HepG2 (cell line): ENCODE measurements at regions not wholly inside any gene's neighbourhood (a gene's known extent, or its start where the extent isn't known, plus 50 kb on each side); places are given as distances from the start of the nearest gene placed in this dataset.

Source experiments
- ATAC-seq: fragments of 200-7000 bp; cut with Tn5 transposase; 3 replicates; pipeline ENCODE4 v1.9.1; 2020; ENCODE audit warnings: mild to moderate bottlenecking, moderate library complexity
- BruUV-seq: library from RNA; stranded (reverse); fragments of 400-500 nt; replicated peaks from 2 replicates; lab custom pipeline; 2021; lab: Mats Ljungman, UMichigan
- CTCF ChIA-PET: fragments of 300-600 bp; formaldehyde crosslinking; extraction: SDS; loops from one replicate; lab custom pipeline; 2021; ENCODE audit warnings: low total read pairs, inconsistent platforms, low intra/inter-chr PET ratio; lab: Yijun Ruan, JAX
- POLR2A ChIA-PET: fragments of 350-600 bp; sonication (Branson Sonifier 250); formaldehyde crosslinking; loops from one replicate; lab custom pipeline; 2020; ENCODE audit warnings: antibody characterized with exemption, inconsistent platforms; lab: Yijun Ruan, JAX
- DNase-seq: peaks from one replicate; pipeline ENCODE4 v3.0.0-alpha.2; 2015; ENCODE audit warnings: low spot score
- FAIRE-seq: peaks from 3 replicates; lab custom pipeline; 2011; peaks lifted over from hg19 to GRCh38; lab: Jason Lieb, UNC
- H2AFZ ChIP-seq: one replicate; pipeline ENCODE4 v1.6.1; 2011; ENCODE audit warnings: low read length, inconsistent platforms
- H3K27ac ChIP-seq: fragments of 300-600 bp; 3 replicates; pipeline ENCODE4 v1.8.0; 2011; ENCODE audit warnings: mixed run types, mild to moderate bottlenecking, mixed read lengths, low read length, inconsistent platforms; ENCODE audit not compliant: insufficient read depth; ENCODE audit errors: extremely low read length
- H3K27me3 ChIP-seq, 2 experiments: fragments of 200-600 bp in 1 of 2; 2 replicates in 1 of 2; 3 replicates in 1 of 2; pipeline versions ENCODE4 v1.6.0 to v1.8.0; 2011; ENCODE audit warnings: low read length in 2 of 2, mild to moderate bottlenecking in 2 of 2, moderate library complexity in 2 of 2, inconsistent platforms in 1 of 2; ENCODE audit not compliant: insufficient read depth in 2 of 2, control insufficient read depth in 1 of 2
- H3K36me3 ChIP-seq, 2 experiments: fragments of 200-600 bp in 1 of 2; replicated peaks in 1 of 2; 2 replicates in 1 of 2; 3 replicates in 1 of 2; pipeline versions ENCODE4 v1.5.1 to v1.8.0; 2011; ENCODE audit warnings: low read length in 2 of 2, inconsistent platforms in 1 of 2; ENCODE audit not compliant: insufficient read depth in 2 of 2, control insufficient read depth in 1 of 2
- H3K4me1 ChIP-seq: 2 replicates; pipeline ENCODE4 v1.5.1; 2012; ENCODE audit warnings: low read length, inconsistent platforms; ENCODE audit not compliant: insufficient read depth
- H3K4me2 ChIP-seq: 2 replicates; pipeline ENCODE4 v1.6.0; 2011; ENCODE audit warnings: low read depth, low read length, inconsistent platforms
- H3K4me3 ChIP-seq, 3 experiments: fragments of 200-600 bp in 1 of 3; sonication (generic), shearing (Covaris generic) in 1 of 3; replicated peaks in 1 of 3; 2 replicates each; pipeline ENCODE4 v1.5.1; 2011 to 2016; ENCODE audit warnings: low read length in 3 of 3, inconsistent platforms in 2 of 3, low read depth in 2 of 3, mild to moderate bottlenecking in 2 of 3, control low read depth in 1 of 3, mixed read lengths in 1 of 3; ENCODE audit not compliant: insufficient read depth in 1 of 3
- H3K79me2 ChIP-seq: one replicate; pipeline ENCODE4 v1.6.1; 2011; ENCODE audit warnings: low read length, inconsistent platforms; ENCODE audit not compliant: insufficient read depth
- H3K9ac ChIP-seq: 2 replicates; pipeline ENCODE4 v1.6.0; 2011; ENCODE audit warnings: mild to moderate bottlenecking, low read depth, low read length, inconsistent platforms; ENCODE audit not compliant: insufficient read depth
- H3K9me3 ChIP-seq: 2 replicates; pipeline ENCODE4 v1.5.1; 2012; ENCODE audit warnings: mild to moderate bottlenecking, low read length
- H4K20me1 ChIP-seq: 2 replicates; pipeline ENCODE4 v1.6.0; 2011; ENCODE audit warnings: inconsistent platforms, mild to moderate bottlenecking, low read length, moderate library complexity; ENCODE audit not compliant: insufficient read depth
- ADNP ChIP-seq: sonication (generic); formaldehyde crosslinking; IDR thresholded peaks from 2 replicates; pipeline ENCODE4 v1.4.0; 2020; ENCODE audit warnings: missing genetic modification reagents
- BORCS8-MEF2B ChIP-seq: sonication (generic); formaldehyde crosslinking; IDR thresholded peaks from 2 replicates; pipeline ENCODE4 v1.8.0; 2022; ENCODE audit warnings: mild to moderate bottlenecking, missing genetic modification reagents
- ETV6 ChIP-seq: sonication (generic); formaldehyde crosslinking; conservative IDR thresholded peaks from 2 replicates; pipeline ENCODE4 v1.4.0; 2020; ENCODE audit warnings: missing genetic modification reagents
- SALL1 ChIP-seq: sonication (generic); formaldehyde crosslinking; IDR thresholded peaks from 2 replicates; pipeline ENCODE4 v1.8.0; 2022; ENCODE audit warnings: mild to moderate bottlenecking, missing genetic modification reagents
- WGBS: methylation state at CpG from one replicate; pipeline ENCODE4 v1.1.6; 2017; ENCODE audit warnings: low lambda C conversion rate; 5-methylcytosine and 5-hydroxymethylcytosine counted together
- in situ Hi-C: cut with HindIII; loops from 2 replicates; pipeline ENCODE4 v1.10.0; 2017; ENCODE audit warnings: low pct_unique_long_range_greater_than_20kb; ENCODE audit not compliant: extremely low pct_ligation_motif_present
- intact Hi-C: fragments of 100-400 bp; cut with micrococcal nuclease; formaldehyde crosslinking; loops from one replicate; pipeline ENCODE4 v1.10.0; 2022; ENCODE audit not compliant: unreplicated experiment
- TF ChIP-seq, protein P1 (sequence below): sonication (generic); formaldehyde crosslinking; IDR thresholded peaks from 2 replicates; pipeline ENCODE4 v1.8.1; 2023; ENCODE audit warnings: mild to moderate bottlenecking, missing genetic modification reagents
- TF ChIP-seq, protein P2 (sequence below): sonication (generic); formaldehyde crosslinking; IDR thresholded peaks from 2 replicates; pipeline ENCODE4 v1.5.0; 2020; ENCODE audit warnings: missing genetic modification reagents
- TF ChIP-seq, protein P3 (sequence below): sonication (generic); formaldehyde crosslinking; IDR thresholded peaks from one replicate; pipeline ENCODE4 v1.5.1; 2020; ENCODE audit warnings: mild to moderate bottlenecking, missing genetic modification reagents; ENCODE audit errors: not compliant biosample characterization

DNA sequence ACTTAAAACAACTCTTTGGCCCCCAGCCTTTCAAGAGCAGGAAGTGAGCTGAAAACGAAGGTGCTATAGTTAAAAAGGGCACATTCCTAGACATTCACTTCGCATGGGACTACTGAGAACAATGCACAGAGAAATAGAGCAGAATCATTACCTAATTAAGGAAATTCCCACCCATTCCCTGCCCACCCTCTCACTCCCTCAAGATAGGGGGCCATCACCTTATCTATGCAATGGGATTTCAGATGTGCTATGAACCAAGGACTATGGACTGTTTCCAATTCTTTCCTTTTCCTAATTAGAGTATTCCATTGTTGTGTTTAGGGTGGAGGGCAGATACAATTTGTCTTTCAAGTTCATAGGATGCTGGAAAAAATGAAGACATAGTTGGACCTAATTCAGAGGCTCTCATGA, 476.8 kb downstream of the CETN3 start:
- Histone ChIP-seq H3K79me2 (no peaks in the 10 kb centered on the region), H3K9me3 (peaks cover 4% of the 10 kb centered on the region; the same call in 1 of the 2 replicates), H3K36me3 (no peaks in the 10 kb centered on the region), H3K4me1 (no peaks in the 10 kb centered on the region), H3K27ac (no peak overlapping the region), H3K27me3 (no peaks in the 10 kb centered on the region), H3K4me3 (no peak overlapping the region), H2AFZ (no peak overlapping the region), H4K20me1 (no peaks in the 10 kb centered on the region), H3K4me2 (no peak overlapping the region), H3K9ac (no peak overlapping the region)
- no peak for DNase-seq
- ChIA-PET POLR2A (no interaction called here), CTCF (no interaction called here)
- FAIRE-seq: no peak
- no TSS peak for BruUV-seq
- in situ Hi-C loops (no loop called here), intact Hi-C loops (no loop called here)
- WGBS: 0% methylated on average over 2 of the region's 2 CpGs
- TF ChIP-seq SALL1 (CRISPR knock-in tag) (no peak), ETV6 (CRISPR knock-in tag) (no peak), BORCS8-MEF2B (CRISPR knock-in tag) (no peak), ADNP (CRISPR knock-in tag) (no peak)
- TF ChIP-seq, protein P1, sequence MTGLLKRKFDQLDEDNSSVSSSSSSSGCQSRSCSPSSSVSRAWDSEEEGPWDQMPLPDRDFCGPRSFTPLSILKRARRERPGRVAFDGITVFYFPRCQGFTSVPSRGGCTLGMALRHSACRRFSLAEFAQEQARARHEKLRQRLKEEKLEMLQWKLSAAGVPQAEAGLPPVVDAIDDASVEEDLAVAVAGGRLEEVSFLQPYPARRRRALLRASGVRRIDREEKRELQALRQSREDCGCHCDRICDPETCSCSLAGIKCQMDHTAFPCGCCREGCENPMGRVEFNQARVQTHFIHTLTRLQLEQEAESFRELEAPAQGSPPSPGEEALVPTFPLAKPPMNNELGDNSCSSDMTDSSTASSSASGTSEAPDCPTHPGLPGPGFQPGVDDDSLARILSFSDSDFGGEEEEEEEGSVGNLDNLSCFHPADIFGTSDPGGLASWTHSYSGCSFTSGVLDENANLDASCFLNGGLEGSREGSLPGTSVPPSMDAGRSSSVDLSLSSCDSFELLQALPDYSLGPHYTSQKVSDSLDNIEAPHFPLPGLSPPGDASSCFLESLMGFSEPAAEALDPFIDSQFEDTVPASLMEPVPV (CRISPR knock-in tag): no peak
- TF ChIP-seq, protein P2, sequence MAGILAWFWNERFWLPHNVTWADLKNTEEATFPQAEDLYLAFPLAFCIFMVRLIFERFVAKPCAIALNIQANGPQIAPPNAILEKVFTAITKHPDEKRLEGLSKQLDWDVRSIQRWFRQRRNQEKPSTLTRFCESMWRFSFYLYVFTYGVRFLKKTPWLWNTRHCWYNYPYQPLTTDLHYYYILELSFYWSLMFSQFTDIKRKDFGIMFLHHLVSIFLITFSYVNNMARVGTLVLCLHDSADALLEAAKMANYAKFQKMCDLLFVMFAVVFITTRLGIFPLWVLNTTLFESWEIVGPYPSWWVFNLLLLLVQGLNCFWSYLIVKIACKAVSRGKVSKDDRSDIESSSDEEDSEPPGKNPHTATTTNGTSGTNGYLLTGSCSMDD (CRISPR knock-in tag): no peak
- TF ChIP-seq, protein P3, sequence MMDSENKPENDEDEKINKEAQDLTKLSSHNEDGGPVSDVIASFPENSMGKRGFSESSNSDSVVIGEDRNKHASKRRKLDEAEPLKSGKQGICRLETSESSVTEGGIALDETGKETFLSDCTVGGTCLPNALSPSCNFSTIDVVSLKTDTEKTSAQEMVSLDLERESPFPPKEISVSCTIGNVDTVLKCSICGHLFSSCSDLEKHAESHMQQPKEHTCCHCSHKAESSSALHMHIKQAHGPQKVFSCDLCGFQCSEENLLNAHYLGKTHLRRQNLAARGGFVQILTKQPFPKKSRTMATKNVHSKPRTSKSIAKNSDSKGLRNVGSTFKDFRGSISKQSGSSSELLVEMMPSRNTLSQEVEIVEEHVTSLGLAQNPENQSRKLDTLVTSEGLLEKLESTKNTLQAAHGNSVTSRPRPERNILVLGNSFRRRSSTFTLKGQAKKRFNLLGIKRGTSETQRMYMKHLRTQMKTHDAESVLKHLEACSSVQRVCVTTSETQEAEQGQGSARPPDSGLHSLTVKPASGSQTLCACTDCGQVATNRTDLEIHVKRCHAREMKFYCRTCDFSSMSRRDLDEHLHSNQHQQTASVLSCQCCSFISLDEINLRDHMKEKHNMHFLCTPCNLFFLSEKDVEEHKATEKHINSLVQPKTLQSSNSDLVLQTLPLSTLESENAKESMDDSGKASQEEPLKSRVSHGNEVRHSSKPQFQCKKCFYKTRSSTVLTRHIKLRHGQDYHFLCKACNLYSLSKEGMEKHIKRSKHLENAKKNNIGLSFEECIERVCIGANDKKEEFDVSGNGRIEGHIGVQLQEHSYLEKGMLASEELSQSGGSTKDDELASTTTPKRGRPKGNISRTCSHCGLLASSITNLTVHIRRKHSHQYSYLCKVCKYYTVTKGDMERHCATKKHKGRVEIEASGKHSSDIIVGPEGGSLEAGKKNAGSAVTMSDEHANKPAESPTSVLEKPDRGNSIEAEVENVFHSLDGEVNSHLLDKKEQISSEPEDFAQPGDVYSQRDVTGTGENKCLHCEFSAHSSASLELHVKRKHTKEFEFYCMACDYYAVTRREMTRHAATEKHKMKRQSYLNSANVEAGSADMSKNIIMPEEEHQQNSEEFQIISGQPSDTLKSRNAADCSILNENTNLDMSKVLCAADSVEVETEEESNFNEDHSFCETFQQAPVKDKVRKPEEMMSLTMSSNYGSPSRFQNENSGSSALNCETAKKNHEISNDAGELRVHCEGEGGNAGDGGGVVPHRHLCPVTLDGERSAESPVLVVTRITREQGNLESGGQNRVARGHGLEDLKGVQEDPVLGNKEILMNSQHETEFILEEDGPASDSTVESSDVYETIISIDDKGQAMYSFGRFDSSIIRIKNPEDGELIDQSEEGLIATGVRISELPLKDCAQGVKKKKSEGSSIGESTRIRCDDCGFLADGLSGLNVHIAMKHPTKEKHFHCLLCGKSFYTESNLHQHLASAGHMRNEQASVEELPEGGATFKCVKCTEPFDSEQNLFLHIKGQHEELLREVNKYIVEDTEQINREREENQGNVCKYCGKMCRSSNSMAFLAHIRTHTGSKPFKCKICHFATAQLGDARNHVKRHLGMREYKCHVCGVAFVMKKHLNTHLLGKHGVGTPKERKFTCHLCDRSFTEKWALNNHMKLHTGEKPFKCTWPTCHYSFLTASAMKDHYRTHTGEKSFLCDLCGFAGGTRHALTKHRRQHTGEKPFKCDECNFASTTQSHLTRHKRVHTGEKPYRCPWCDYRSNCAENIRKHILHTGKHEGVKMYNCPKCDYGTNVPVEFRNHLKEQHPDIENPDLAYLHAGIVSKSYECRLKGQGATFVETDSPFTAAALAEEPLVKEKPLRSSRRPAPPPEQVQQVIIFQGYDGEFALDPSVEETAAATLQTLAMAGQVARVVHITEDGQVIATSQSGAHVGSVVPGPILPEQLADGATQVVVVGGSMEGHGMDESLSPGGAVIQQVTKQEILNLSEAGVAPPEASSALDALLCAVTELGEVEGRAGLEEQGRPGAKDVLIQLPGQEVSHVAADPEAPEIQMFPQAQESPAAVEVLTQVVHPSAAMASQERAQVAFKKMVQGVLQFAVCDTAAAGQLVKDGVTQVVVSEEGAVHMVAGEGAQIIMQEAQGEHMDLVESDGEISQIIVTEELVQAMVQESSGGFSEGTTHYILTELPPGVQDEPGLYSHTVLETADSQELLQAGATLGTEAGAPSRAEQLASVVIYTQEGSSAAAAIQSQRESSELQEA (CRISPR knock-in tag): no peak
- no peak for ATAC-seq
